ENCODE measurements at regions not wholly inside any gene's neighbourhood (a gene's known extent, or its start where the extent isn't known, plus 50 kb on each side); places are given as distances from the start of the nearest gene placed in this dataset.

DNA sequence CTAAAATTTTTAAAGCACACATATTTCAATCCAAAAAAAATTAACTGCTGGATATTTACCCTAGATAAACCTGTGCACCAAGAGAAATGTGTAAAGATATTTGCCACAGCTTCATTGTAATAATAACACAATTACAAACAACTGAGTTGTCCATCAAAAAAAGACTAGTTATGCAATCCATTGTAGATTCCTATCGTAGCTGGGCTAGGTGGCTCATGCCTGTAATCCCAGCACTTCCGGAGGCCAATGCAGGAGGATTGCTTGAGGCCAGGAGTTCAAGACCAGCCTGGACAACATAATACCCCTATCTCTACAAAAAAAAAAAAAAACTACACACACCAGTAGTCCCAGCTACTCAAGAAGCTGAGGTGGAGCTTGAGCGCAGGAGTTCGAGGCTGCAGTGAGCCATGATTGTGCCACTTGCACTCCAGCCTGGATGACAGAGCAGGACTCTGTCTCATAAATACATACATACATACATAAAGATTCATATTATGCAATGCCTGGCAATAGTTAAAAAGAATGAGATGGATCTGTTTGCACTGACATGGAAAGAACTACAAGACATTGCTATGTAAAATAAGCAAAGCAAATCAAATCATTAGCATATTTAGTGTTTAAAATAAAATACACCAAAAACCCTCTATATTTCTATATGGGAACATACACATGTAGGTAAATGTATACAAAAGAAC lies 56.5 kb upstream of the CCDC28A start:
- no peak for DNase-seq

DNA sequence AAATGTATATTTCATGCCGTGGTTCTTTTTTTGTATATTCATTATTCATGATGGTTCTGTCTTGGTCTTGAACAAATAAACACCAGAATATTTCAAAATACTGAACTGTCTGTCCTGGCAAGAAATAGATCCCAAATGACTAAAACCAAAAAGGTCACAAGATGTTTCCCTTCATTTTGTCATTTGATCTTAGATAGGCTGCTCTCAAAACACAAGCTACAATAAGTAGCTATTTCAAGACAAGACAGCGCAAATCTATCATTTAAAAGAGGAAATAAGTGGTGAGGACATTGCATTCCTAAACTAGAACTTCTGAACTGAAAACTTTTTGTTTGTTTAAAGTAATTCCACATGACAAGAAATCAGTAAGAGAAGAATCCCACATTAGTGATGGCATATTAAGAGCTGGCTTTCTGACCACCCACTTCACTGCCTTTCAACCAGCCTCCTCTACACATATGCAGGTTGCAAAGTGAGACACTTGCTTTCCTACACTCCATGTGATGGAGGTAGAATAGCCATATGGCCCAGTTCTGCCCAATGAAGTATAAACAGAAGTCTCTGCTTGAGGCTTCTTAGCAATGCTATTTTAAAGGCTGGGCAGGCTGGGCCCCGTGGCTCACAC lies 54.4 kb upstream of the CCDC28A start:
- no peak for DNase-seq

DNA sequence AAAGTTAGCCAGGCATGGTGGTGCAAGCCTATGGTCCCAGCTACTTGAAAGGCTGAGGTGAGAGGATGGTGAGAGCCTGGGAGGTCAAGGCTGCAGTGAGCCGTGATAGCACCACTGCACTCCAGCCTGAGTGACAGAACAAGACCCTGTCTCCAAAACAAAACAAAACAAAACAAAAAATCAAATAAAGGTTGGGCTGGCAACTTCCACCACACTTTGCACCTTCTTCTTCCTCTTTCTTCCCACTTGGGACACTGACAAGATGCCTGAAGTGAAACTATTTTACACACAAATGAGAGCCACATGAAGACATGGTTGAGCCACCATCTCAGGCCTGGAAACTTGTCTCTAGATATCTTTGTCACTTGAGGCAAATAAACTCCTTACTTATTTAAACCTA lies 53.8 kb upstream of the CCDC28A start:
- DNase-seq = no peak

DNA sequence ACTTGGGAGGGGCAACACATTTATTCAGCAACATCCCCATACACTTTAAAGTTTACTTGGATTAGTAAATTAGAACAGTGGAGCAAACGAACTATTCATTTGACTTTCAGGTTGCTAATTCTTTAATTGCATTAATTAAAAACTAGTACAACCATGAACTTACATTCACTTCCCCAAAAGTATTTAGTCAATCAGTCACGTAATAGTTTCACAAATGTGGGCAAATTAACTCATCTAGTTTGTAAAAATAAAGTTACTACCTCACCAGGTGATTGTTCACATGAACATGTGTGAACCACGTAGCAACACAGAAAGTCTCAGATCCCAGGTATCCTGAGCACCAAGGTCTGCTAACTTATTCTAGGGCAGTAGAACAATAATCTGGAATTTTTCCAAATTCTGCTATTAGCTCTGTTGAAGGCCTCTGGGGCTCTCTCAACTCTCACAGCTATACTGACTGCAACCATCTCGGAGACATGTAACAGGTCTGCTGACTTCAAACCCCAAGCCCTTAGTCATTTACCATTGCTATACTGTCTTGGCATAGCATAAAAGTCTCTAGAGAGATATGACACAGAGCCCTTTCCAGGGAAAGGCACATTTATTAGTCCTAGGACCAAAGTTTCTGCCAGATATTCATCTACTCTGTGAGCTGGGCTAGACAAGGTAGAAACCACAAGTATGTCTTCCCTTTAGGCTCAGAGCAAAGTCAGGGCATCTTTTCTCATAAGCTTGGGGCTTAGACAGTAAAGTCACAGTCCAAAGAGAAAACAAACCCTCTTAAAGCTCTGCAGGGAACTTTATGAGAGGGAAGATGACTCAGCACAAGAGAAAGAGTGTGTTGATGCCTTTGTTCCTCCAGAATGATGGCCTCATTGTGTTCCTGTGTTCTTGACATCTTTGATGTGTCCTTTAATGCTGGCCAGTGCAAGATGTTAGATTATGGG lies 50.9 kb upstream of the CCDC28A start:
- DNase-seq = no peak

All from kidney glomerular epithelial cell (primary cell).